ENCODE measurements at regions not wholly inside any gene's neighbourhood (a gene's known extent, or its start where the extent isn't known, plus 50 kb on each side); places are given as distances from the start of the nearest gene placed in this dataset.

DNA sequence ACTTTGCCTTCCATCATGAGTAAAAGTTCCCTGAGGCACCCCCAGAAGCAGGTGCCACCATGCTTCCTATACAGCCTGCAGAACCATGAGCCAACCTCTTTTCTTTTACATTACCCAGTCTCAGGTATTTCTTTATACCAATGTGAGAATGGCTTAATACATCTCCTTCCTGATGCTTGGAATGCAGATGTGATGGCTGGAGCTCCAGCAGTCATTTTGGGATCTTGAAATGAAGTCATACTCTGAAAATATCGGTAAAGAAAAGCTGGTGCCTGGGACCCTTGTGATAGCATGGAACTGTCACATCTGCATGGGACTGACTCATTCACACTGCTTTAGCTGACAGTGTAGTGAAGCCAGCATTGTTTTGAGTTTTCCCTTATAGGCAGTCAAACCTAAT lies 634.5 kb upstream of the NRP1 start:
- intact Hi-C loops (cut with DNase I; ENCODE audit: low total_unique reads): no loop called here
- Histone ChIP-seq H3K4me1 (no peaks in the 10 kb centered on the region), H3K27me3 (no peaks in the 10 kb centered on the region), H3K36me3 (no peaks in the 10 kb centered on the region), H3K27ac (no peak overlapping the region), H3K9me3 (no peaks in the 10 kb centered on the region), H3K4me3 (no peak overlapping the region)
- no peak for TF ChIP-seq POLR2AphosphoS5 (IDR thresholded peaks at IDR 0.05)
- no peak for TF ChIP-seq POLR2A (IDR thresholded peaks at IDR 0.05)
- no peak for TF ChIP-seq CTCF (IDR thresholded peaks at IDR 0.05)
- TF ChIP-seq EP300 (IDR thresholded peaks at IDR 0.05; ENCODE audit: low read depth): no peak
- WGBS, 2 donors (ENCODE audit: low coverage in 1 of 2): 95% methylated on average over 1 of the region's 1 CpG; no CpG with 5 or more reads in 1 of the 2 donors
- in situ Hi-C loops (cut with MboI; ENCODE audit: low pct_ligation_motif_present in 1 of 4, low pct_unique_long_range_greater_than_20kb in 1 of 4, low sequenced_read_pairs in 3 of 4): no loop called here
- no peak for DNase-seq

GRCh38 chr10:33967606-33968120 lies 633.2 kb upstream of the NRP1 start:
- DNase-seq: no peak
- H3K36me3 ChIP-seq: no peaks in the 10 kb centered on the region
- no peak overlapping the region for H3K27ac ChIP-seq
- intact Hi-C loops (cut with DNase I; ENCODE audit: low total_unique reads): no loop called here
- in situ Hi-C loops (cut with MboI; ENCODE audit: low pct_ligation_motif_present in 1 of 4, low pct_unique_long_range_greater_than_20kb in 1 of 4, low sequenced_read_pairs in 3 of 4): no loop called here
- no peaks in the 10 kb centered on the region for H3K9me3 ChIP-seq
- 86 to 93% methylated on average over 3 to 5 of the region's 5 CpGs for WGBS, 2 donors (ENCODE audit: low coverage in 1 of 2)
- no peak overlapping the region for H3K4me3 ChIP-seq
- H3K4me1 ChIP-seq: no peaks in the 10 kb centered on the region
- no peak for TF ChIP-seq POLR2A (IDR thresholded peaks at IDR 0.05)
- no peak for TF ChIP-seq EP300 (IDR thresholded peaks at IDR 0.05; ENCODE audit: low read depth)
- TF ChIP-seq POLR2AphosphoS5 (IDR thresholded peaks at IDR 0.05): no peak
- TF ChIP-seq CTCF (IDR thresholded peaks at IDR 0.05): no peak
- no peaks in the 10 kb centered on the region for H3K27me3 ChIP-seq

DNA sequence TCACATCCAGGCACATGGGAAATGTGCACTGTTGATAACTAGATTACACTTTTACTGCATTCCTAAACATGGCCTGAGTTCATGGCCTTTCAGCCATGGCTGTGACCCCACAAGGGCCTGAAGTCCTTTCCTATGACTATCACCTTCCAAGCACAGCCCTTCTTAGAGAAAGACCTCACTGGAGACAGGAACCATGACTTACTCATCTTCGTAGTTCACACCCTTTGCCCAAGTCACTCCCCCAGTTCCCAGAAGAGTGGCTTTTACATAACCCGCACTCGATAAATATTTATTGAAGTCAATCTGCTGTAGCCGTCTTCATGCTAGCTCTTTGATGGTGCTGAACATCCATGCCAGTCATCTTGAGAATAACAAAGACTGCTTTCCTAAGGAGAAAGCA lies 632.5 kb upstream of the NRP1 start:
- Histone ChIP-seq H3K27ac (no peak overlapping the region), H3K4me3 (no peak overlapping the region), H3K4me1 (no peaks in the 10 kb centered on the region), H3K9me3 (no peaks in the 10 kb centered on the region), H3K27me3 (no peaks in the 10 kb centered on the region), H3K36me3 (no peaks in the 10 kb centered on the region)
- DNase-seq: no peak
- TF ChIP-seq EP300 (IDR thresholded peaks at IDR 0.05; ENCODE audit: low read depth) (no peak), POLR2AphosphoS5 (IDR thresholded peaks at IDR 0.05) (no peak), CTCF (IDR thresholded peaks at IDR 0.05) (no peak)
- WGBS, 2 donors (ENCODE audit: low coverage in 1 of 2): 83 to 89% methylated on average over 1 to 4 of the region's 4 CpGs
- intact Hi-C loops (cut with DNase I; ENCODE audit: low total_unique reads): no loop called here
- in situ Hi-C loops (cut with MboI; ENCODE audit: low pct_ligation_motif_present in 1 of 4, low pct_unique_long_range_greater_than_20kb in 1 of 4, low sequenced_read_pairs in 3 of 4): no loop called here

DNA sequence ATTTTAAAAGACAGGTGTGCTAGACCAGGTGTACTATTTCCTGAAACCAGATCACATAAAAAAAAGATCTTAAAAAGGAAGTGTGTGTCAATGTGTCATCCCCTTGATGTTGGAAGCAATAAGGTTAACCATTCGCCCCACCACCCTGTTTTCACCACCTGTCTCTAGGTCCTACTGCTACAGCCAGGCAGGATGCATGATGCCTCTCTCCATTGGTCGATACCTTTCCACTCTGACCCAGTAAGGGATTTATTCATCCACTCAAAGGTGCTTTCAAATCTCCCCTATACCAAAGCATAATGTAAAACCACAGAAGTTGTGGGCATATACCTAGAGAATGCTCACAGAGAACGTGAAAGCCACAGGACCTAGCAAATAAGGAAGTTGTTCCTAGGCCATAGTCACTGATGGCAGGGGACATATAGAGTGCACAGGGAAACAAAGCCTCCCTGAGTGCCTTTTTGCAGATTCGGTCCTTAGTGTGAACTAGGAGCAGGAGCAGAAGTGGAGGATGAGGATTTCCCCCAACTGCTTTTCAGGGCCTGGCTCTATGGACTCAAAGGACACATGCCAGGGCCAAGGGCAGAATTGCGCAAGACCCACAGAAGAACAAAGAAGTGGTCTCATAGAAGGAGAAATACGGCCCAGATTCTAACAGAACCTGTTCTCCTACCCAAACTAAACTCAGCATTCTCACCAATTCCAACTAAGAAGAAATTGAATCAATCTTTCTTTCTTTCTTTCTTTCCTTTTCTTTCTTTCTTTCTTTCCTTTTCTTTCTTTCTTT lies 631.5 kb upstream of the NRP1 start:
- DNase-seq: no peak
- intact Hi-C loops (cut with DNase I; ENCODE audit: low total_unique reads) (no loop called here), in situ Hi-C loops (cut with MboI; ENCODE audit: low pct_ligation_motif_present in 1 of 4, low pct_unique_long_range_greater_than_20kb in 1 of 4, low sequenced_read_pairs in 3 of 4) (no loop called here)
- Histone ChIP-seq H3K9me3 (no peaks in the 10 kb centered on the region), H3K4me3 (no peak overlapping the region), H3K27me3 (no peaks in the 10 kb centered on the region), H3K36me3 (no peaks in the 10 kb centered on the region), H3K4me1 (no peaks in the 10 kb centered on the region), H3K27ac (no peak overlapping the region)
- TF ChIP-seq POLR2A (IDR thresholded peaks at IDR 0.05) (no peak), EP300 (IDR thresholded peaks at IDR 0.05; ENCODE audit: low read depth) (no peak), POLR2AphosphoS5 (IDR thresholded peaks at IDR 0.05) (no peak), CTCF (IDR thresholded peaks at IDR 0.05) (no peak)
- 66 to 69% methylated on average over 6 of the region's 6 CpGs for WGBS, 2 donors (ENCODE audit: low coverage in 1 of 2)
